Gastroesophageal sphincter (tissue), 4 donors: ENCODE measurements at regions not wholly inside any gene's neighbourhood (a gene's known extent, or its start where the extent isn't known, plus 50 kb on each side); places are given as distances from the start of the nearest gene placed in this dataset.

Experiments used
- ATAC-seq: fragments of 150-250 bp; one replicate; pipeline ENCODE4 v1.9.1; 2016; ENCODE audit warnings: mild to moderate bottlenecking, moderate library complexity
- H3K27ac ChIP-seq, 4 donors: fragments of 200-600 bp; sonication (generic) in 3 of 4; 1 replicate in 3 of 4; 2 replicates in 1 of 4; pipeline ENCODE4 v1.5.1; 2016 to 2019
- H3K27me3 ChIP-seq: fragments of 200-600 bp; sonication (generic); one replicate; pipeline ENCODE4 v1.5.1; 2019
- H3K36me3 ChIP-seq, 2 donors: fragments of 200-600 bp; sonication (generic); one replicate each; pipeline ENCODE4 v1.5.1; 2019; ENCODE audit warnings: control low read depth in 1 of 2
- H3K4me1 ChIP-seq, 3 donors: fragments of 200-600 bp; sonication (generic); 1 replicate in 2 of 3; 2 replicates in 1 of 3; pipeline ENCODE4 v1.5.1; 2016 to 2019; ENCODE audit warnings: control low read depth in 2 of 3
- H3K4me3 ChIP-seq, 2 donors: fragments of 200-600 bp; sonication (generic); one replicate each; pipeline ENCODE4 v1.5.1; 2019; ENCODE audit warnings: mild to moderate bottlenecking in 1 of 2, moderate library complexity in 1 of 2
- H3K9me3 ChIP-seq, 3 donors: fragments of 200-600 bp; sonication (generic); one replicate each; pipeline ENCODE4 v1.5.1; 2017 to 2019; ENCODE audit warnings: control low read depth in 2 of 3
- CTCF ChIP-seq, 4 experiments: fragments of 200-600 bp in 2 of 4; fragments of 450-650 bp in 2 of 4; sonication (generic) in 1 of 4; IDR thresholded peaks; one replicate each; pipeline ENCODE4 v1.5.1; 2017 to 2019; ENCODE audit warnings: antibody characterized with exemption in 4 of 4, mild to moderate bottlenecking in 2 of 4, moderate library complexity in 2 of 4
- EP300 ChIP-seq: sonication (generic); formaldehyde crosslinking; IDR thresholded peaks from one replicate; pipeline ENCODE4 v1.6.1; 2017; ENCODE audit warnings: antibody characterized with exemption, mild to moderate bottlenecking
- POLR2A ChIP-seq, 2 donors: fragments of 450-650 bp; IDR thresholded peaks; one replicate each; pipeline ENCODE4 v1.6.1; 2017; ENCODE audit warnings: antibody characterized with exemption in 2 of 2, mild to moderate bottlenecking in 2 of 2, moderate library complexity in 1 of 2
- POLR2AphosphoS5 ChIP-seq: sonication (generic); formaldehyde crosslinking; IDR thresholded peaks from one replicate; pipeline ENCODE4 v1.6.1; 2017; ENCODE audit warnings: antibody characterized with exemption
- WGBS, 2 donors: methylation state at CpG; one replicate each; pipeline ENCODE4 v1.1.5; 2018; ENCODE audit warnings: low coverage in 1 of 2; 5-methylcytosine and 5-hydroxymethylcytosine counted together

GRCh38 chr4:114287079-114287696, 307.7 kb upstream of the ARSJ start:
- no peak for ATAC-seq
- H3K4me3 ChIP-seq = no peak overlapping the region
- no peaks in the 10 kb centered on the region for H3K9me3 ChIP-seq
- TF ChIP-seq CTCF (IDR thresholded peaks at IDR 0.05) (no peak), POLR2A (IDR thresholded peaks at IDR 0.05) (no peak), EP300 (no peak), POLR2AphosphoS5 (no peak)
- H3K4me1 ChIP-seq = no peaks in the 10 kb centered on the region
- no peaks in the 10 kb centered on the region for H3K27me3 ChIP-seq
- H3K27ac ChIP-seq = no peak overlapping the region
- 83 to 90% methylated on average over 4 to 9 of the region's 10 CpGs for WGBS, 2 donors
- no peaks in the 10 kb centered on the region for H3K36me3 ChIP-seq

GRCh38 chr4:114296126-114296525, 302.5 kb upstream of the UGT8 start:
- ATAC-seq = no peak
- no CpG with 5 or more reads among the region's 17 CpGs for WGBS, 2 donors
- Histone ChIP-seq H3K4me3 (no peak overlapping the region), H3K4me1 (no peaks in the 10 kb centered on the region), H3K27me3 (no peaks in the 10 kb centered on the region), H3K36me3 (no peaks in the 10 kb centered on the region), H3K27ac (no peak overlapping the region), H3K9me3 (peaks cover 0 to 25% (median 0%) of the 10 kb centered on the region in 3 donors)
- TF ChIP-seq EP300 = no peak

- Histone ChIP-seq H3K9me3 (peaks cover 0 to 7% (median 0%) of the 10 kb centered on the region in 3 donors), H3K27ac (no peak overlapping the region), H3K36me3 (no peaks in the 10 kb centered on the region), H3K4me3 (no peak overlapping the region), H3K4me1 (no peaks in the 10 kb centered on the region), H3K27me3 (no peaks in the 10 kb centered on the region)
- 60 to 69% methylated on average over 2 of the region's 2 CpGs for WGBS, 2 donors
- no peak for ATAC-seq
- no peak for TF ChIP-seq CTCF (IDR thresholded peaks at IDR 0.05)
- TF ChIP-seq POLR2A (IDR thresholded peaks at IDR 0.05) = no peak
- TF ChIP-seq EP300 = no peak
- TF ChIP-seq POLR2AphosphoS5 = no peak
Observed at GRCh38 chr4:114302472-114302871, 296.1 kb upstream of the UGT8 start.

- Histone ChIP-seq H3K4me3 (no peak overlapping the region), H3K27ac (no peak overlapping the region), H3K9me3 (peaks cover 0 to 7% (median 0%) of the 10 kb centered on the region in 3 donors), H3K36me3 (no peaks in the 10 kb centered on the region), H3K4me1 (no peaks in the 10 kb centered on the region), H3K27me3 (no peaks in the 10 kb centered on the region)
- ATAC-seq = no peak
- no peak for TF ChIP-seq POLR2AphosphoS5
- no peak for TF ChIP-seq POLR2A (IDR thresholded peaks at IDR 0.05)
- TF ChIP-seq CTCF (IDR thresholded peaks at IDR 0.05) = no peak
- TF ChIP-seq EP300 = no peak
- 73 to 81% methylated on average over 2 of the region's 2 CpGs for WGBS, 2 donors
Observed at GRCh38 chr4:114304046-114304445, 294.6 kb upstream of the UGT8 start.

GRCh38 chr4:114304567-114304966, 294.0 kb upstream of the UGT8 start:
- no peaks in the 10 kb centered on the region for H3K27me3 ChIP-seq
- no peaks in the 10 kb centered on the region for H3K4me1 ChIP-seq
- no peak overlapping the region for H3K27ac ChIP-seq
- no peaks in the 10 kb centered on the region for H3K36me3 ChIP-seq
- no peak overlapping the region for H3K4me3 ChIP-seq
- TF ChIP-seq CTCF (IDR thresholded peaks at IDR 0.05) = no peak
- no peak for TF ChIP-seq POLR2AphosphoS5
- TF ChIP-seq POLR2A (IDR thresholded peaks at IDR 0.05) = no peak
- TF ChIP-seq EP300 = no peak
- 36 to 58% methylated on average over 1 of the region's 1 CpG for WGBS, 2 donors
- ATAC-seq = no peak
- H3K9me3 ChIP-seq = peaks cover 0 to 7% (median 0%) of the 10 kb centered on the region in 3 donors
